NCI-H1092 treated with DMSO at 0.1 percent for 48 hours (cell line): ENCODE measurements at regions not wholly inside any gene's neighbourhood (a gene's known extent, or its start where the extent isn't known, plus 50 kb on each side); places are given as distances from the start of the nearest gene placed in this dataset.

Experiments used
- DNase-seq: peaks from one replicate; lab custom pipeline; 2025; lab: John Stamatoyannopoulos, UW

DNA sequence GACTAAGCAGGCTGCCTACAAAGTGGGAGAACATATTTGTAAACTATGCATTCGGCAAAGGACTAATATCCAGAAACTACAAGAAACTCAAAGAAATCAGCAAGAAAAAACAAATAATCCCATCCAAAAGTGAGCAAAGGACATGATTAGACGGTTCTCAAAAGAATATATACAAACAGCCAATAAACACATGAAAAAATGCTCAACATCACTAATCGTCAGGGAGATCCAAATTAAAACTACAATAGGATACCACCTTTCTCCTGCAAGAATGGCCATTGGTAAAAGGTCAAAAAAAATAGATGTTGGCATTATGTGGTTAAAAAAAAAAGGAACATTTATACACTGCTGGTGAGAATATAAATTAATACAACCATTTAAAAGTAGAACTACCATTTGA, 259.6 kb upstream of the SLITRK3 start:
- no peak for DNase-seq

DNA sequence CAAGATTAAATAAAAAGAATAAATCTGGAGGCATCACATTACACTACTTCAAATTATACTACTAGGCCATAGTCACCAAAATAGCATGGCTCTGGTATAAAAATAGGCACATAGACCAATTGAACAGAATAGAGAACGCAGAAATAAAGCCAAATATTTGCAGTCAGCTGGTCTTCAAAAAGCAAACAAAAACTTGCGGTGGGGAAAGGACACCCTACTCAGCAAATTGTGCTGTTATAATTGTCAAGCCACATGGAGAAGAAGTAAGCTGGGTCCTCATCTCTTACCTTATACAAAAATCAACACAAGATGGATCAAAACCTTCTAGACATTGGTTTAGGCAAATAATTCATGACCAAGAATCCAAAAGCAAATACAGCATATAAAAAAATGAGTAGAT, 259.2 kb upstream of the SLITRK3 start:
- DNase-seq: no peak

- DNase-seq: no peak
Measured at GRCh38 chr3:165451371-165452070, 255.3 kb upstream of the SLITRK3 start.

- DNase-seq: no peak
Measured at GRCh38 chr3:165446555-165446954, 250.4 kb upstream of the SLITRK3 start.

DNA sequence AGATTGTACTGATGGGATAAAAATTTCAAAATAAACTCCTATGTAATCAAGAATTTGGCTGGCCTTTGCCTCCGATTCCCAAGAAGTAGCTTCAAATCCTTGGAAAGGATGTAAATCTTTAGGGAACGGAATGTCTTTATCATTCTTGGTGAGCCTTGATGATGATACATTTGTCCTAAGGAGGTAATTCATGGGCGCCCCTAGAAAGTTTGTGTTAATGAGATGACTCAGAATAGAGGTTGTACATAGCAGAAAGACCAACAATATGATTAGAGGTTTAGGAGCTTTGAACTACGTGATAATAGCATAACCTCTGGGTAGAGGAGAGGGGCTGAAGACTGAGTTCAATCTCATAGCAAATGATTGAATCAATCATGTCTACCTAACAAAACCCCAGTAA, 248.6 kb upstream of the SLITRK3 start:
- DNase-seq: no peak

- DNase-seq: no peak
Measured at GRCh38 chr3:165443664-165444063, 247.5 kb upstream of the SLITRK3 start.

- no peak for DNase-seq
Measured at GRCh38 chr3:165442061-165442460, 245.9 kb upstream of the SLITRK3 start.

- DNase-seq: no peak
Measured at GRCh38 chr3:165440380-165440779, 244.2 kb upstream of the SLITRK3 start.

GRCh38 chr3:165439765-165440164, 243.6 kb upstream of the SLITRK3 start:
- no peak for DNase-seq

DNA sequence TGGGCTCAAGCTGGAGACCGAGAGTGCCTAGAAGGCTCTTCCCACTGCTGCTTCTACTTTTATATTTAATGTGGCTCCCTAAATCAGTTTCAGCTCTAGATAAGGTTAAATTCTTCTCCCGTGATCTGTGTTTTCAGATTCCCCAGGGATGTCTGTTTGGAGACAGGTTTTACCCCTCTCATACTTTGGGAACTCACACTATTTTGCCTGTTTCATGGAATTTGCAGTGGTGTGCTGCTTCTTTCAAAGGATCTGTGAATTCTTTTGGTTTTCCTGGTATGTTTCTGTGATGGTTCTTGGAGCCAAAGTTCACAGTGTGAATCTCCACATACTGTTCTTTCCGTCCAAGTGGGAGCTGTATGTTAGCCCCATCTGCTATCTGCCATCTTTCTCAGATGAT, 238.3 kb upstream of the SLITRK3 start:
- DNase-seq: no peak

DNA sequence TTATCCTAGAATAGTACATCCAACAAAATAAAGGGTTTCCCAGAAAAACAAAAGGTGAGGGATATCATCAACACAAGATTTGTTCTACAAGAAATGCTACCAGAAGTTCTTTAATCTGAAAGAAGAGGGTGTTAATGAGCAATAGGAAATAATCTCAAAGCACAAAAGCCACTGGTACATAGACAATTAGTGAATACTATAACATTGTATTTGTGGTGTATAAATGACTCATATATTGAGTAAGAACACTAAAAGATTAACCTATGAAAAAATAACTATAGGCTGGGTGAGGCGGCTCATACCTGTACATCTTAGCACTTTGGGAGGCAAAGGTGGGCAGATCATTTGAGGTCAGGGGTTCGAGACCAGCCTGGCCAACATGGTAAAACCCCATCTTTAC, 210.2 kb upstream of the SLITRK3 start:
- no peak for DNase-seq

- DNase-seq: no peak
Measured at GRCh38 chr3:165404357-165405027, 208.3 kb upstream of the SLITRK3 start.

- no peak for DNase-seq
Measured at GRCh38 chr3:165403666-165404065, 207.5 kb upstream of the SLITRK3 start.

- no peak for DNase-seq
Measured at GRCh38 chr3:165395188-165395587, 199.0 kb upstream of the SLITRK3 start.

DNA sequence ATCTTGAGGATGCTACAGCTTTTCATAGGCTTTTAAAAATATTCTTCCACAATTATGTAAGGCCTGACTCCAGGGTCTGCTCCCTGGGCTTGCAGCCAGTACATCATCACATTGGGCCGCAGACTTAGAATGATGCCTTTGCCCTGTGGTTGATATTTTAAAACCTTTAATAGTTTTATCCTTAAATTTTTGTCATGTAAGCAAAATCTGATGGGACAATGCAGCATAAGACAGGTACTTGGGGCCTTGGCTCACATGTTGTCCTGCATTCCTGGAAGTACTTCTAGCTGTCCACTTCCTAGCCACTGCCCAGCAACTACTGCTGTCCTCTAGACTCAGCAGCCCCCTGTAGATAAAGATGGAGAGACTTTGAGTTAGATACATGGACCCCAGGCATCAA, 197.3 kb upstream of the SLITRK3 start:
- DNase-seq: no peak

GRCh38 chr3:165390166-165390565, 194.0 kb upstream of the SLITRK3 start:
- no peak for DNase-seq

GRCh38 chr3:165389653-165390052, 193.5 kb upstream of the SLITRK3 start:
- DNase-seq: no peak

GRCh38 chr3:165389064-165389463, 192.9 kb upstream of the SLITRK3 start:
- DNase-seq: no peak

- DNase-seq: no peak
Measured at GRCh38 chr3:165383381-165383780, 187.2 kb upstream of the SLITRK3 start.

DNA sequence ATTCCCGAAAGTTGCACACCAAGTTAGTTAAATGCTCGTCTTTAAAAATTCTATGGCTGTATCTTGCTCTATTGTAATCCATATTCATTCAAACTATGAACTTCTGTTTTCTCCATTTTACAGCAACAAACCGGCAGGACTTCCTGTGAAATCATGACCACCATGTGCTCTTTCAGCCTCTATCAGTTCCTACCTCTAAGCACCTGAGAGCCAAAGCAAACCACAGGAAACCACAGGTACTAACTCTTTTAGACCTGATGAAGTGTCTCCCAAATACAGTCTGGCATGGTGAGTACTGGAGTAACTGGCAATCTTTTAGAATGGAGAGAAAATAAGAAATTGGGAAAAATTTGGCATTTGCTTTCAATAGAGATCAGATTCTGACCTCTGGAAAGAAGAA, 186.5 kb upstream of the SLITRK3 start:
- no peak for DNase-seq

- no peak for DNase-seq
Measured at GRCh38 chr3:165378761-165379160, 182.6 kb upstream of the SLITRK3 start.

- DNase-seq: no peak
Measured at GRCh38 chr3:165359005-165359404, 162.8 kb upstream of the SLITRK3 start.

DNA sequence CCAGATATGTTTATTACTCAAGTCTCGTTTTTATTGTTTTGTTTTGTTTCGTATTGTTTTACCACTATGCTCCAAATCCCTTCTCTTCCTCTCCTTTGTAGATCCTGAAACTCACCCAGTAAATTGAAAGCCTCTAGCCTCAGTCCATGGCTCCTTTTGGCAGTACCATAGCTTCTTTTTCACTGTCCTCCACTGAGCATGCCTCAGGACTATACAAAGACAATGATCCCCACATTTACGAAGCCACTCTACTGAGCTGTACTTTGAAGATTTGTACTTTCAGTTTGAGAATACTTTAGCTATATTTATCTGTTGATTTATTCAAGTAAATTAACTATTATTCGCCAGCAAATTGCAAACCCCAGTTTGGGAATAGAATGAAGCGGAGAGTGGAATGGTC, 159.1 kb upstream of the SLITRK3 start:
- DNase-seq: no peak

DNA sequence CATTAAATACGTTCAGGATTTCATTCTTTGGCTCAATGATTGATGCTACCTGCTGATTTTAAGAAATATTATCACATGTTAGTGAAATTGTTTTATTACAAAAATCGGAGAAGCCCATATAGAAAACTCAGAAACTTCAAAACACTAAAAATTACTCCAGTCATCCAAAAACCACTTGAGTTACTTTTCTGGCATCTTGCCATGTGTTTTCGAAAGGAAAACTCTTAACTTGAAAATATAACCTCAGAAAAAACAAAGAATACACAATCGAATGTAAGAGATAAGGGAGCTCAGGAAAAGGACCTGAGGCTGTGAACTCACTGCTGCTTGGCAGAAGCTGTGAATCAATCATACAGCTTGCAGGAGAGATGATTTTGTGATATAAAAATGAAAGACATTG, 151.3 kb upstream of the SLITRK3 start:
- DNase-seq: no peak
